Parathyroid adenoma (tissue), 2 donors: ENCODE measurements at regions not wholly inside any gene's neighbourhood (a gene's known extent, or its start where the extent isn't known, plus 50 kb on each side); places are given as distances from the start of the nearest gene placed in this dataset.

Source experiments
- H2AFZ ChIP-seq: fragments of 300-600 bp; sonication (generic); one replicate; pipeline ENCODE4 v1.7.0; 2017; ENCODE audit warnings: antibody characterized with exemption, mild to moderate bottlenecking
- H3K27ac ChIP-seq: fragments of 300-600 bp; sonication (generic); one replicate; pipeline ENCODE4 v1.7.0; 2017
- H3K27me3 ChIP-seq: fragments of 300-600 bp; sonication (generic); one replicate; pipeline ENCODE4 v1.7.0; 2017; ENCODE audit warnings: low read length; ENCODE audit not compliant: control insufficient read depth, insufficient read depth
- H3K36me3 ChIP-seq: fragments of 300-600 bp; sonication (generic); one replicate; pipeline ENCODE4 v1.7.0; 2017; ENCODE audit warnings: low read length; ENCODE audit not compliant: control insufficient read depth, insufficient read depth
- H3K4me1 ChIP-seq: fragments of 300-600 bp; sonication (generic); one replicate; pipeline ENCODE4 v1.7.0; 2017; ENCODE audit warnings: control low read depth
- H3K4me2 ChIP-seq: fragments of 300-600 bp; sonication (generic); one replicate; pipeline ENCODE4 v1.7.0; 2017; ENCODE audit warnings: low read length
- H3K4me3 ChIP-seq: fragments of 300-600 bp; sonication (generic); one replicate; pipeline ENCODE4 v1.7.0; 2017; ENCODE audit warnings: low read depth, low read length
- H3K79me2 ChIP-seq: fragments of 300-600 bp; sonication (generic); one replicate; pipeline ENCODE4 v1.7.0; 2017; ENCODE audit warnings: control low read depth
- H3K9ac ChIP-seq: fragments of 300-600 bp; sonication (generic); one replicate; pipeline ENCODE4 v1.7.0; 2017; ENCODE audit warnings: mild to moderate bottlenecking
- H3K9me3 ChIP-seq: fragments of 300-600 bp; sonication (generic); one replicate; pipeline ENCODE4 v1.7.0; 2017; ENCODE audit warnings: low read length; ENCODE audit not compliant: control insufficient read depth
- CTCF ChIP-seq: fragments of 300-600 bp; sonication (generic); IDR thresholded peaks from one replicate; pipeline ENCODE4 v1.7.0; 2017; ENCODE audit warnings: antibody characterized with exemption, mild to moderate bottlenecking
- donor health status: primary hyperparathyroidism.

GRCh38 chr17:77440560-77440981 is 299.8 kb downstream of the SEC14L1 start:
- H3K4me1 ChIP-seq, result peaks cover 13% of the 10 kb centered on the region
- no peaks in the 10 kb centered on the region for H3K36me3 ChIP-seq
- H3K27ac ChIP-seq, result no peak overlapping the region
- TF ChIP-seq CTCF, result no peak
- no peak overlapping the region for H3K4me2 ChIP-seq
- no peaks in the 10 kb centered on the region for H3K27me3 ChIP-seq
- no peak overlapping the region for H2AFZ ChIP-seq
- peaks cover 85% of the 10 kb centered on the region for H3K79me2 ChIP-seq
- H3K9ac ChIP-seq, result no peak overlapping the region
- no peaks in the 10 kb centered on the region for H3K9me3 ChIP-seq
- H3K4me3 ChIP-seq, result no peak overlapping the region

- Histone ChIP-seq H3K36me3 (no peaks in the 10 kb centered on the region), H3K9me3 (no peaks in the 10 kb centered on the region), H3K27ac (no peak overlapping the region), H3K79me2 (peaks cover 83% of the 10 kb centered on the region), H3K4me3 (no peak overlapping the region), H3K9ac (no peak overlapping the region), H3K27me3 (no peaks in the 10 kb centered on the region), H2AFZ (no peak overlapping the region), H3K4me2 (no peak overlapping the region), H3K4me1 (peaks cover 20% of the 10 kb centered on the region)
- no peak for TF ChIP-seq CTCF
Measured at GRCh38 chr17:77441130-77441920, 300.6 kb downstream of the SEC14L1 start.

GRCh38 chr17:77441940-77442339 is 301.2 kb downstream of the SEC14L1 start:
- no peaks in the 10 kb centered on the region for H3K36me3 ChIP-seq
- peaks cover 27% of the 10 kb centered on the region for H3K4me1 ChIP-seq
- H3K9me3 ChIP-seq, result no peaks in the 10 kb centered on the region
- no peak overlapping the region for H2AFZ ChIP-seq
- H3K9ac ChIP-seq, result no peak overlapping the region
- no peak overlapping the region for H3K4me2 ChIP-seq
- H3K79me2 ChIP-seq, result peaks cover 81% of the 10 kb centered on the region
- H3K27me3 ChIP-seq, result no peaks in the 10 kb centered on the region
- no peak overlapping the region for H3K27ac ChIP-seq
- no peak for TF ChIP-seq CTCF
- no peak overlapping the region for H3K4me3 ChIP-seq

GRCh38 chr17:77442976-77443747 is 302.4 kb downstream of the SEC14L1 start:
- no peaks in the 10 kb centered on the region for H3K36me3 ChIP-seq
- no peak overlapping the region for H3K9ac ChIP-seq
- no peaks in the 10 kb centered on the region for H3K9me3 ChIP-seq
- peaks cover 77% of the 10 kb centered on the region for H3K79me2 ChIP-seq
- no peak overlapping the region for H2AFZ ChIP-seq
- peaks cover 25% of the 10 kb centered on the region for H3K4me1 ChIP-seq
- no peak overlapping the region for H3K4me3 ChIP-seq
- no peaks in the 10 kb centered on the region for H3K27me3 ChIP-seq
- no peak overlapping the region for H3K4me2 ChIP-seq
- no peak overlapping the region for H3K27ac ChIP-seq
- no peak for TF ChIP-seq CTCF
